HG03520 (cell line): ENCODE measurements at regions not wholly inside any gene's neighbourhood (a gene's known extent, or its start where the extent isn't known, plus 50 kb on each side); places are given as distances from the start of the nearest gene placed in this dataset.
"Not testable (repeated sequence)": the region's sequence is repeated elsewhere in the genome, so short reads cannot be mapped to it uniquely, and the experiment has no call there.

Experiments used
- ATAC-seq: cut with Tn5 transposase; IDR thresholded peaks from one replicate; pipeline ENCODE4 v1.9.1; 2021; ENCODE audit warnings: mild to moderate bottlenecking, moderate library complexity; ENCODE audit not compliant: unreplicated experiment

- no peak for ATAC-seq
Measured at GRCh38 chr12:88729196-88729595, 148.9 kb upstream of the KITLG start.

- ATAC-seq: no peak
Measured at GRCh38 chr12:88726806-88727720, 146.8 kb upstream of the KITLG start.

GRCh38 chr12:88725592-88726143 is 145.4 kb upstream of the KITLG start:
- ATAC-seq: no peak

- no peak for ATAC-seq
Measured at GRCh38 chr12:88723219-88723618, 142.9 kb upstream of the KITLG start.

GRCh38 chr12:88720785-88721650 is 140.7 kb upstream of the KITLG start:
- no peak for ATAC-seq

- ATAC-seq: no peak
Measured at GRCh38 chr12:88720231-88720630, 140.0 kb upstream of the KITLG start.

- ATAC-seq: no peak
Measured at GRCh38 chr12:88717188-88717587, 136.9 kb upstream of the KITLG start.

GRCh38 chr12:88716240-88716639 is 136.0 kb upstream of the KITLG start:
- ATAC-seq: no peak

GRCh38 chr12:88715673-88716072 is 135.4 kb upstream of the KITLG start:
- ATAC-seq: no peak

GRCh38 chr12:88714263-88714882 is 134.1 kb upstream of the KITLG start:
- ATAC-seq: not testable (repeated sequence)

- no peak for ATAC-seq
Measured at GRCh38 chr12:88707800-88708199, 127.5 kb upstream of the KITLG start.

- no peak for ATAC-seq
Measured at GRCh38 chr12:88706286-88706685, 126.0 kb upstream of the KITLG start.

GRCh38 chr12:88703790-88704189 is 123.5 kb upstream of the KITLG start:
- no peak for ATAC-seq

- no peak for ATAC-seq
Measured at GRCh38 chr12:88698471-88698870, 118.2 kb upstream of the KITLG start.

GRCh38 chr12:88693837-88694445 is 113.7 kb upstream of the KITLG start:
- ATAC-seq: no peak

GRCh38 chr12:88691811-88692210 is 111.5 kb upstream of the KITLG start:
- no peak for ATAC-seq

GRCh38 chr12:88684610-88685009 is 104.3 kb upstream of the KITLG start:
- ATAC-seq: no peak

GRCh38 chr12:88684170-88684569 is 103.9 kb upstream of the KITLG start:
- no peak for ATAC-seq

GRCh38 chr12:88683628-88684027 is 103.4 kb upstream of the KITLG start:
- ATAC-seq: no peak

- ATAC-seq: no peak
Measured at GRCh38 chr12:88681271-88681670, 101.0 kb upstream of the KITLG start.

- no peak for ATAC-seq
Measured at GRCh38 chr12:88677464-88677863, 97.2 kb upstream of the KITLG start.
